ENCODE measurements at regions not wholly inside any gene's neighbourhood (a gene's known extent, or its start where the extent isn't known, plus 50 kb on each side); places are given as distances from the start of the nearest gene placed in this dataset.

DNA sequence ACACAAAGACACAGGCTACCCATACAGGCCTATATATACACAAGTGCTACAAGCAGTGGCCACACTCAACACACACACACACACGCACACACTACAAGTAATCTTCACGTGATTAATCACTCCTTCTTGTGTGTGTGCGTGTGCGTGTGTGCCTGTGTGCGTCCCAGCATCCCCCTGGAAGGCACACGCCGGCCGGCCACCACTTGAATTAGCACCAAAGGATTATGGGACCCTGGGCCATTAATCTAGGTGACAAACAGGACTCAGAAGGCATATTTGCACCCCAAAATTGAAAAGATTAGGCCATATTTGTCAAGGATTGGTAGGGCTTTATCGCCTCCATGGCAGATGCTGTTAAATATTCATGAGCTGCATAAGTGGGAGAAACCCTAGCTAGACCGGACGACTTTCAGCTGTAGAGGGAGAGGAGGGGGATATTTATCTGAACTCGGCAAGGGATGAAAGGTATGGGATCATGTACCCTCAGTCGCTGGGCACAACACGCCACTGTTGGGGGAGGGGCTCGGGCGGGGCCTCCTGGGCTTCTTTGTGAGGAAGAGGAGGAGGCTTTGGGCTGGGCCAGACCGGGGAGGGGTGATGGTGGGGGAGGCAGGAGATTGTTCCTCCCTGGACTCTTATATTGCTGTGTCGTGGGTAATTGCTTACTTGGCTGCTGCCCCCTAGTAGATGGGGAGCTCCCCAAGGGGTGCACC lies 89.6 kb upstream of the LHX5 start:
- TF ChIP-seq, protein P1, sequence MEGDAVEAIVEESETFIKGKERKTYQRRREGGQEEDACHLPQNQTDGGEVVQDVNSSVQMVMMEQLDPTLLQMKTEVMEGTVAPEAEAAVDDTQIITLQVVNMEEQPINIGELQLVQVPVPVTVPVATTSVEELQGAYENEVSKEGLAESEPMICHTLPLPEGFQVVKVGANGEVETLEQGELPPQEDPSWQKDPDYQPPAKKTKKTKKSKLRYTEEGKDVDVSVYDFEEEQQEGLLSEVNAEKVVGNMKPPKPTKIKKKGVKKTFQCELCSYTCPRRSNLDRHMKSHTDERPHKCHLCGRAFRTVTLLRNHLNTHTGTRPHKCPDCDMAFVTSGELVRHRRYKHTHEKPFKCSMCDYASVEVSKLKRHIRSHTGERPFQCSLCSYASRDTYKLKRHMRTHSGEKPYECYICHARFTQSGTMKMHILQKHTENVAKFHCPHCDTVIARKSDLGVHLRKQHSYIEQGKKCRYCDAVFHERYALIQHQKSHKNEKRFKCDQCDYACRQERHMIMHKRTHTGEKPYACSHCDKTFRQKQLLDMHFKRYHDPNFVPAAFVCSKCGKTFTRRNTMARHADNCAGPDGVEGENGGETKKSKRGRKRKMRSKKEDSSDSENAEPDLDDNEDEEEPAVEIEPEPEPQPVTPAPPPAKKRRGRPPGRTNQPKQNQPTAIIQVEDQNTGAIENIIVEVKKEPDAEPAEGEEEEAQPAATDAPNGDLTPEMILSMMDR (IDR thresholded peaks at IDR 0.05), result no peak
- Histone ChIP-seq H3K27me3 (peaks cover 38% of the 10 kb centered on the region), H3K4me1 (ENCODE audit: control insufficient read depth in 1 of 2, insufficient read depth in 1 of 2, low read depth in 1 of 2, low read length in 1 of 2) (no peaks in the 10 kb centered on the region), H3K9me3 (no peaks in the 10 kb centered on the region), H3K36me3 (no peaks in the 10 kb centered on the region), H3K27ac (no peak overlapping the region), H3K4me3 (ENCODE audit: low read depth in 1 of 2, low read length in 1 of 2) (no peak overlapping the region)

DNA sequence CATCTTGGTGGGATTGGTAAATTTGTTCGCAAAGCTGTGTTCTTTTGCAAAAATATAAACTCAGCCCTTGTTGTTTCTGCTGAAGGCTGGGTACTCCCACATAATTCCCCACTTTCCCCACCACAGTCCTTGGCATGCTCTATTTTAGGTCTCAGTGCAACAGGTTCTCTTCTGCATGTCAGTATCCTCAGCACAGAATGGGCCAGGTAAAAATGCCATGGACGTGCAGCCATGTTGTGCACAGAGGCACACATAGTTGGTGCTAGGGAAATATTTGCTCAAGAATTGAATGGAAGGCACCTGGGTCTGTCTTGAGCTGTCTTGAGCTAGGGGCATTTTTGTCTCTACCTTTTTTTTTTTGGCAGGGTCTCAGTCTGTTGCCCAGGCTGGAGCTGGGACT lies 87.8 kb upstream of the LHX5 start:
- Histone ChIP-seq H3K9me3 (no peaks in the 10 kb centered on the region), H3K36me3 (no peaks in the 10 kb centered on the region), H3K27ac (no peak overlapping the region), H3K4me1 (ENCODE audit: control insufficient read depth in 1 of 2, insufficient read depth in 1 of 2, low read depth in 1 of 2, low read length in 1 of 2) (no peaks in the 10 kb centered on the region), H3K27me3 (peaks cover 23% of the 10 kb centered on the region), H3K4me3 (ENCODE audit: low read depth in 1 of 2, low read length in 1 of 2) (no peak overlapping the region)
- TF ChIP-seq, protein P1 (IDR thresholded peaks at IDR 0.05), result no peak

DNA sequence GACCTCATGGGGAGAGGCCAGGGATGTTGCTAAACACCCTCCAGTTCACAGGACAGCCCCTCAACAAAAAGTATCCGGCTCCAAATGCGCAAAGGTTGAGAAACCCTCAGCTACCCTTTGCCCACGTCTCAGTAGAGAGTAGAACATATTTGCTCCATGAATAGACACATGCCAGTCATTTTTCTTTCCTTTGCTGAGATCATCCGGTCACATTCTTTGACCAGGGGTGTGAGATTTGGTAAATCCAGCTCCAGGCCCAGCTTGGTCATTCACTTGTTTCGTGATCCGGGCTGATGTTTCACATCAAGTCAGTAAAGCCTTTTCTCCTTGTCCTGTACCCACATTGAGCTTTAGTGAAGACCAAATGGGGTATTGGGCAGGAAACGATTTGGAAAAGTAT lies 83.6 kb upstream of the LHX5 start:
- no peaks in the 10 kb centered on the region for H3K36me3 ChIP-seq
- peaks cover 14% of the 10 kb centered on the region for H3K27me3 ChIP-seq
- no peak overlapping the region for H3K27ac ChIP-seq
- H3K9me3 ChIP-seq, result no peaks in the 10 kb centered on the region
- TF ChIP-seq, protein P1 (IDR thresholded peaks at IDR 0.05), result no peak
- no peaks in the 10 kb centered on the region for H3K4me1 ChIP-seq (ENCODE audit: control insufficient read depth in 1 of 2, insufficient read depth in 1 of 2, low read depth in 1 of 2, low read length in 1 of 2)
- H3K4me3 ChIP-seq (ENCODE audit: low read depth in 1 of 2, low read length in 1 of 2), result no peak overlapping the region

DNA sequence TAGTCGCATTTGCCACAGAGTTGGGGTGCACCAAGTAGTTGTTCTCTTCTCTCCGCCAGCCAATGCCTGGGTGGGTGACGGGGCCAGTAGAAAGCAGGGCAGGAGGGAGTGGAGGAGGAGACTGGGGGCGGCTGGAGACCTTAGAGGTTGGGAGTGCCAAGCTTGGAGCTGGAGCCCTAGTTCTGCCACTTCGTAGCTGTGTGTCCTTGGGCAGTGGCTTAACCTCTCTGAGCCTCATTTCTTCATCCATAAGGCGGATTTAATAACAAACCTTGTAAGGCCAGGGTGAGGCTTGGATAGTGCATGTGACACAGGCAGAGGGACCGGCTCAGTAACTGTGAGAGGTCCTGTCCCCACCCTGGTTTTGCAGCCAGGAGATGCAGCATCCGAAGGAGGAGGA lies 81.1 kb upstream of the LHX5 start:
- H3K4me3 ChIP-seq (ENCODE audit: low read depth in 1 of 2, low read length in 1 of 2), result no peak overlapping the region
- no peaks in the 10 kb centered on the region for H3K36me3 ChIP-seq
- TF ChIP-seq, protein P1 (IDR thresholded peaks at IDR 0.05), result no peak

DNA sequence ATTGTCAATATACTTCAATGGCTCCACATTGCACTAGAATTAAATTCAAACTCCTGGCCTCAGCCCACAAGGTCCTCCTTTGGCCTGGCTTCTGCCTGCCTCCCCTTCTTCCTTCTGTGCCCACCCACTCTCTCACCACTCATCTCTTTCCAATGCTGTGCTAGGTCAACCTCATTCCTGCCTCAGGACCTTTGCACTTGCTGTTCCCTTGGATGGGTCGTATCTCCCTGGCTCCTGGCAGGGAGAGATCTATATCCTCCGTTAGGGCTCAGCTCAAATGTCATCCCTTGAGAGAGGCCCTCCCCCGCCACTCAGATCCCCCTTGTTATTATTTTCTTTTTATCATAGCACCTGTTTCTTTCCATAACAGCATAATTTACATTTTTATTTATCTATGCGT lies 79.9 kb upstream of the LHX5 start:
- no peaks in the 10 kb centered on the region for H3K9me3 ChIP-seq
- TF ChIP-seq, protein P1 (IDR thresholded peaks at IDR 0.05), result no peak
- no peak overlapping the region for H3K4me3 ChIP-seq (ENCODE audit: low read depth in 1 of 2, low read length in 1 of 2)
- peaks cover 29% of the 10 kb centered on the region for H3K27me3 ChIP-seq
- no peaks in the 10 kb centered on the region for H3K4me1 ChIP-seq (ENCODE audit: control insufficient read depth in 1 of 2, insufficient read depth in 1 of 2, low read depth in 1 of 2, low read length in 1 of 2)
- H3K36me3 ChIP-seq, result no peaks in the 10 kb centered on the region
- H3K27ac ChIP-seq, result no peak overlapping the region

More for the DNA sequence above, 81.1 kb upstream of the LHX5 start:
- no peak overlapping the region for H3K27ac ChIP-seq
- H3K9me3 ChIP-seq, result no peaks in the 10 kb centered on the region
- peaks cover 17% of the 10 kb centered on the region for H3K27me3 ChIP-seq
- H3K4me1 ChIP-seq (ENCODE audit: control insufficient read depth in 1 of 2, insufficient read depth in 1 of 2, low read depth in 1 of 2, low read length in 1 of 2), result no peaks in the 10 kb centered on the region
